ENCODE measurements at regions not wholly inside any gene's neighbourhood (a gene's known extent, or its start where the extent isn't known, plus 50 kb on each side); places are given as distances from the start of the nearest gene placed in this dataset.

- no peak for TF ChIP-seq POLR2A (IDR thresholded peaks at IDR 0.05)
- TF ChIP-seq CTCF (IDR thresholded peaks at IDR 0.05): no peak
- intact Hi-C loops (cut with DNase I): no loop called here
- Histone ChIP-seq H3K4me1 (replicated peaks in 1 of 2) (no peaks in the 10 kb centered on the region), H3K36me3 (replicated peaks in 1 of 2) (no peaks in the 10 kb centered on the region), H3K27me3 (peaks cover 21% of the 10 kb centered on the region), H3K9me3 (replicated peaks in 1 of 3) (no peaks in the 10 kb centered on the region), H3K27ac (no peak overlapping the region), H3K4me3 (no peak overlapping the region)
- DNase-seq: no peak
- WGBS, 4 donors: 58 to 68% (median 63%) methylated on average over 7 of the region's 7 CpGs
Observed at GRCh38 chr7:26538216-26538615, 246.6 kb downstream of the SNX10 start.

GRCh38 chr7:26538689-26539088, 247.0 kb downstream of the SNX10 start:
- Histone ChIP-seq H3K27ac (no peak overlapping the region), H3K27me3 (peaks cover 21% of the 10 kb centered on the region), H3K4me3 (no peak overlapping the region), H3K4me1 (replicated peaks in 1 of 2) (no peaks in the 10 kb centered on the region), H3K9me3 (replicated peaks in 1 of 3) (no peaks in the 10 kb centered on the region), H3K36me3 (replicated peaks in 1 of 2) (no peaks in the 10 kb centered on the region)
- intact Hi-C loops (cut with DNase I): no loop called here
- TF ChIP-seq CTCF (IDR thresholded peaks at IDR 0.05) (no peak), POLR2A (IDR thresholded peaks at IDR 0.05) (no peak)
- WGBS, 4 donors: 28 to 47% (median 37%) methylated on average over 3 of the region's 3 CpGs
- DNase-seq: no peak

- Histone ChIP-seq H3K4me1 (replicated peaks in 1 of 2) (no peaks in the 10 kb centered on the region), H3K36me3 (replicated peaks in 1 of 2) (no peaks in the 10 kb centered on the region), H3K9me3 (replicated peaks in 1 of 3) (no peaks in the 10 kb centered on the region), H3K27ac (no peak overlapping the region), H3K27me3 (peaks cover 22% of the 10 kb centered on the region), H3K4me3 (no peak overlapping the region)
- TF ChIP-seq POLR2A (IDR thresholded peaks at IDR 0.05): no peak
- TF ChIP-seq CTCF (IDR thresholded peaks at IDR 0.05): no peak
- 61 to 73% (median 70%) methylated on average over 10 of the region's 10 CpGs for WGBS, 4 donors
- no peak for DNase-seq
- intact Hi-C loops (cut with DNase I): no loop called here
Observed at GRCh38 chr7:26543340-26543739, 251.7 kb downstream of the SNX10 start.

- no peaks in the 10 kb centered on the region for H3K36me3 ChIP-seq (replicated peaks in 1 of 2)
- peaks cover 21% of the 10 kb centered on the region for H3K27me3 ChIP-seq
- no peaks in the 10 kb centered on the region for H3K4me1 ChIP-seq (replicated peaks in 1 of 2)
- no peak overlapping the region for H3K27ac ChIP-seq
- TF ChIP-seq CTCF (IDR thresholded peaks at IDR 0.05): no peak
- WGBS, 4 donors: 72 to 81% (median 80%) methylated on average over 11 of the region's 11 CpGs
- DNase-seq: no peak
- H3K4me3 ChIP-seq: no peak overlapping the region
- intact Hi-C loops (cut with DNase I): no loop called here
- no peaks in the 10 kb centered on the region for H3K9me3 ChIP-seq (replicated peaks in 1 of 3)
Observed at GRCh38 chr7:26543951-26544350, 252.3 kb downstream of the SNX10 start.
